ENCODE measurements at regions not wholly inside any gene's neighbourhood (a gene's known extent, or its start where the extent isn't known, plus 50 kb on each side); places are given as distances from the start of the nearest gene placed in this dataset.

- Histone ChIP-seq H4K5ac (ENCODE audit: insufficient read length, low read depth, low read length) (no peak overlapping the region), H3K23me2 (ENCODE audit: insufficient read length, low read depth, low read length, poor library complexity, severe bottlenecking) (no peaks in the 10 kb centered on the region), H3K79me1 (ENCODE audit: insufficient read depth, low read depth, low read length, poor library complexity, severe bottlenecking) (no peaks in the 10 kb centered on the region), H3K23ac (ENCODE audit: insufficient read length, low read depth, low read length) (no peak overlapping the region), H2BK120ac (ENCODE audit: low read depth, low read length, poor library complexity, severe bottlenecking) (no peak overlapping the region), H3K4ac (ENCODE audit: low read depth, low read length) (no peak overlapping the region), H3K9me3 (ENCODE audit: control insufficient read depth, low read depth, low read length) (no peaks in the 10 kb centered on the region), H3T11ph (ENCODE audit: low read length) (no peak overlapping the region), H3K4me1 (ENCODE audit: insufficient read depth, low read length) (no peaks in the 10 kb centered on the region), H4K20me1 (ENCODE audit: control insufficient read depth, insufficient read depth, insufficient read length) (no peaks in the 10 kb centered on the region), H2BK20ac (ENCODE audit: low read depth, low read length, poor library complexity, severe bottlenecking) (no peak overlapping the region), H2BK15ac (ENCODE audit: low read depth, low read length) (no peak overlapping the region), H2BK12ac (ENCODE audit: insufficient read length, low read depth, low read length) (no peak overlapping the region), H4K91ac (ENCODE audit: insufficient read length, low read depth, low read length) (no peak overlapping the region), H3K9ac (ENCODE audit: extremely low read depth, insufficient read length, low read length) (no peak overlapping the region), H3K27me3 (ENCODE audit: insufficient read depth, low read length) (no peaks in the 10 kb centered on the region), H3K14ac (ENCODE audit: insufficient read depth, low read length) (no peak overlapping the region), H3K4me2 (ENCODE audit: insufficient read depth, insufficient read length, low read length) (no peak overlapping the region), H3K79me2 (ENCODE audit: insufficient read depth, low read length) (no peaks in the 10 kb centered on the region), H3K56ac (ENCODE audit: insufficient read length, low read depth, low read length) (no peak overlapping the region), H2AFZ (ENCODE audit: low read length) (no peak overlapping the region), H2BK5ac (ENCODE audit: insufficient read length, low read length) (no peak overlapping the region), H3K18ac (ENCODE audit: insufficient read length, low read depth, low read length) (no peak overlapping the region), H2AK5ac (ENCODE audit: insufficient read length, low read length) (no peak overlapping the region), H4K8ac (replicated peaks; ENCODE audit: insufficient read length, low read depth, low read length) (no peak overlapping the region), H3K27ac (ENCODE audit: insufficient read length, low read depth, low read length) (no peak overlapping the region)
- H3K27ac Mint-ChIP-seq, result no peak overlapping the region
- no peak for TF ChIP-seq CTCF (conservative IDR thresholded peaks at IDR 0.05)
- peaks cover 0 to 3% (median 0%) of the 10 kb centered on the region in 3 experiments; a peak in 2 of 7 replicates for H3K36me3 Mint-ChIP-seq (ENCODE audit: insufficient read depth in 1 of 3, low read depth in 3 of 3)
- H3K4me3 Mint-ChIP-seq, result no peak overlapping the region
- H3K4me1 Mint-ChIP-seq, result no peaks in the 10 kb centered on the region; a peak in 1 of 4 replicates
- H3K9me3 Mint-ChIP-seq, result peaks cover 0 to 6% of the 10 kb centered on the region in 2 experiments; a peak in 4 of 5 replicates
- H3K27me3 Mint-ChIP-seq (ENCODE audit: low read depth), result no peaks in the 10 kb centered on the region
- no CpG with 5 or more reads among the region's 2 CpGs for WGBS (ENCODE audit: extremely low coverage, insufficient read length, low lambda C conversion rate)
- no peak for DNase-seq
These were observed 455.0 kb upstream of the ST6GAL2 start for GRCh38 chr2:107340955-107341354.

Measured in H9 (cell line).